ENCODE measurements at regions not wholly inside any gene's neighbourhood (a gene's known extent, or its start where the extent isn't known, plus 50 kb on each side); places are given as distances from the start of the nearest gene placed in this dataset.

GRCh38 chrX:42967681-42968300 lies 189.8 kb upstream of the PPP1R2C start:
- no peak for DNase-seq (ENCODE audit: extremely low spot score)
- CTCF ChIA-PET, result no interaction called here
- TF ChIP-seq FOXK2 (IDR thresholded peaks at IDR 0.05), result no peak
- no peak for TF ChIP-seq PKNOX1 (IDR thresholded peaks at IDR 0.05)
- no peak for TF ChIP-seq FOXA1 (IDR thresholded peaks at IDR 0.05)
- TF ChIP-seq ARNT (IDR thresholded peaks at IDR 0.05), result no peak
- no peak for TF ChIP-seq HDGF (IDR thresholded peaks at IDR 0.05; ENCODE audit: borderline replicate concordance)
- no peak for TF ChIP-seq CTBP1 (IDR thresholded peaks at IDR 0.05; ENCODE audit: borderline replicate concordance)
- TF ChIP-seq ELF4 (IDR thresholded peaks at IDR 0.05), result no peak
- TF ChIP-seq ZNF384 (IDR thresholded peaks at IDR 0.05), result no peak
- no peak for TF ChIP-seq SP1 (IDR thresholded peaks at IDR 0.05)
- no peak for TF ChIP-seq L3MBTL2 (conservative IDR thresholded peaks at IDR 0.05)
- no peak for TF ChIP-seq SUZ12 (IDR thresholded peaks at IDR 0.05)
- POLR2A ChIA-PET, result no interaction called here

- CTCF ChIA-PET, result no interaction called here
- POLR2A ChIA-PET, result no interaction called here
- no peak for TF ChIP-seq NFRKB (IDR thresholded peaks at IDR 0.05)
- TF ChIP-seq HDGF (IDR thresholded peaks at IDR 0.05; ENCODE audit: borderline replicate concordance), result no peak
- no peak for TF ChIP-seq BHLHE40 (IDR thresholded peaks at IDR 0.05; ENCODE audit: borderline replicate concordance)
- no peak for TF ChIP-seq ZNF384 (IDR thresholded peaks at IDR 0.05)
- TF ChIP-seq PKNOX1 (IDR thresholded peaks at IDR 0.05), result no peak
- no peak for TF ChIP-seq SP1 (IDR thresholded peaks at IDR 0.05)
- no peak for TF ChIP-seq CTBP1 (IDR thresholded peaks at IDR 0.05; ENCODE audit: borderline replicate concordance)
- TF ChIP-seq ARNT (IDR thresholded peaks at IDR 0.05), result no peak
- TF ChIP-seq TARDBP (IDR thresholded peaks at IDR 0.05), result no peak
- TF ChIP-seq FOXA1 (IDR thresholded peaks at IDR 0.05), result no peak
- no peak for TF ChIP-seq FOXM1 (IDR thresholded peaks at IDR 0.05; ENCODE audit: borderline replicate concordance)
- no peak for TF ChIP-seq FOXK2 (IDR thresholded peaks at IDR 0.05)
- TF ChIP-seq L3MBTL2 (conservative IDR thresholded peaks at IDR 0.05), result no peak
- TF ChIP-seq LEF1 (IDR thresholded peaks at IDR 0.05; ENCODE audit: borderline replicate concordance), result no peak
- no peak for TF ChIP-seq ELF4 (IDR thresholded peaks at IDR 0.05)
- TF ChIP-seq SUZ12 (IDR thresholded peaks at IDR 0.05), result no peak
- DNase-seq (ENCODE audit: extremely low spot score), result no peak
Observed at GRCh38 chrX:42973321-42973720, 195.4 kb upstream of the PPP1R2C start.

DNA sequence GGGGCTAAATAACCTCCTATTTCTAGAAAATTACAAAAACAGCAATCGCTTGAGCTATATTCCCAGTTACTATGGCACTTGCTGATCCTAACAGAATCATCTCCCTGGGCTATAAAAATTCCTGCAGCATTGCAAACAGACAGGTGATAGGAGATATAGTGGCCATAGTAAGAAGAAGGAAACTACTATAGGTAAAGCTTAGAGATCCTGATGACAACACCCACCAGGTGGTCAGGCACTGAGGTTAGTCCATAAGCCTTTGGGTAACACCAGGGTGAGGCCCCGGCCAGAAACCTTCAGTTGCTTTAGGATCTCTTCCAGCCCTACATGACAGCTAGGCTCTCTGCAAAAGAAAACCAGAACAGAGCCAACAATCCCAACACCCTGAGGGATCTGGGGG lies 197.9 kb upstream of the PPP1R2C start:
- no peak for TF ChIP-seq TARDBP (IDR thresholded peaks at IDR 0.05)
- TF ChIP-seq HDGF (IDR thresholded peaks at IDR 0.05; ENCODE audit: borderline replicate concordance), result no peak
- TF ChIP-seq FOXK2 (IDR thresholded peaks at IDR 0.05), result no peak
- no peak for TF ChIP-seq NFRKB (IDR thresholded peaks at IDR 0.05)
- no peak for TF ChIP-seq LEF1 (IDR thresholded peaks at IDR 0.05; ENCODE audit: borderline replicate concordance)
- TF ChIP-seq SP1 (IDR thresholded peaks at IDR 0.05), result no peak
- no peak for TF ChIP-seq L3MBTL2 (conservative IDR thresholded peaks at IDR 0.05)
- no peak for DNase-seq (ENCODE audit: extremely low spot score)
- ChIA-PET POLR2A (no interaction called here), CTCF (no interaction called here)

DNA sequence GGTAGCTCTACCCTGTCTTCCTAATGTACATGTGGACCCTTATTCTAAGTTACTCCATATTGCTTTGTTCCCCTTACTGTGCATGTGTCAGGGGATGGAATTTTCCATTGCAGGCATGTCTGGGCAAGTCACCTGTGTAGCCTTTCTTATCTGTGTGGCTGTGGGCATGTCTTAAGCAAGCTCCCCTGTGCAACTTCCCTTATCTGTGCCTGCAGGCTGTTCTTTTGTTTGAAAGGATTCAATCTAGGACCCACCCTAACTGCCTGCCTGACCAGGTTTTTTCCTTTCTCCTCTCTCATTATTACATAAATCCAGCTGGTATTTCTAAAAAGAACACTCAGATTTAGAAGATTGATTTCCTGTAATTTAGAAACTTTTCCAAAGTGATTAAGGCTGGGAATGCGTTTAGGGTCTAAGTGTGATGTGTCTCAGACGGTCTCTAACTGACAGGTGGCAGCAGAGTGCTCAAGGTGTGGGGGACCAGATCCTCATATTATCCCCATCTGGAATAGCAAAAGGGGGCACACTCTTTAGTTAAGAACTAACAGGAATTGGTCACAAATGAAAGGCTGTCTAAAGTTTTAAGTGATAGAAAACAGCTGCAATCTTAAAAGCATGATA lies 198.9 kb upstream of the PPP1R2C start:
- POLR2A ChIA-PET, result no interaction called here
- no peak for DNase-seq (ENCODE audit: extremely low spot score)
- CTCF ChIA-PET, result no interaction called here
- no peak for TF ChIP-seq FOXM1 (IDR thresholded peaks at IDR 0.05; ENCODE audit: borderline replicate concordance)
- TF ChIP-seq FOXA1 (IDR thresholded peaks at IDR 0.05), result no peak
- no peak for TF ChIP-seq NFRKB (IDR thresholded peaks at IDR 0.05)
- no peak for TF ChIP-seq ELF4 (IDR thresholded peaks at IDR 0.05)
- TF ChIP-seq SUZ12 (IDR thresholded peaks at IDR 0.05), result no peak
- no peak for TF ChIP-seq BHLHE40 (IDR thresholded peaks at IDR 0.05; ENCODE audit: borderline replicate concordance)
- no peak for TF ChIP-seq SP1 (IDR thresholded peaks at IDR 0.05)
- TF ChIP-seq HDGF (IDR thresholded peaks at IDR 0.05; ENCODE audit: borderline replicate concordance), result no peak
- TF ChIP-seq ZNF384 (IDR thresholded peaks at IDR 0.05), result no peak
- TF ChIP-seq CTBP1 (IDR thresholded peaks at IDR 0.05; ENCODE audit: borderline replicate concordance), result no peak
- no peak for TF ChIP-seq L3MBTL2 (conservative IDR thresholded peaks at IDR 0.05)
- no peak for TF ChIP-seq FOXK2 (IDR thresholded peaks at IDR 0.05)
- no peak for TF ChIP-seq TARDBP (IDR thresholded peaks at IDR 0.05)
- no peak for TF ChIP-seq PKNOX1 (IDR thresholded peaks at IDR 0.05)
- no peak for TF ChIP-seq ARNT (IDR thresholded peaks at IDR 0.05)
- no peak for TF ChIP-seq LEF1 (IDR thresholded peaks at IDR 0.05; ENCODE audit: borderline replicate concordance)

GRCh38 chrX:42978655-42979379 lies 200.9 kb upstream of the PPP1R2C start:
- CTCF ChIA-PET, result no interaction called here
- no peak for TF ChIP-seq FOXK2 (IDR thresholded peaks at IDR 0.05)
- TF ChIP-seq ZNF384 (IDR thresholded peaks at IDR 0.05), result no peak
- TF ChIP-seq CTBP1 (IDR thresholded peaks at IDR 0.05; ENCODE audit: borderline replicate concordance), result no peak
- TF ChIP-seq SUZ12 (IDR thresholded peaks at IDR 0.05), result no peak
- no peak for TF ChIP-seq PKNOX1 (IDR thresholded peaks at IDR 0.05)
- TF ChIP-seq HDGF (IDR thresholded peaks at IDR 0.05; ENCODE audit: borderline replicate concordance), result no peak
- no peak for TF ChIP-seq FOXA1 (IDR thresholded peaks at IDR 0.05)
- TF ChIP-seq SP1 (IDR thresholded peaks at IDR 0.05), result no peak
- TF ChIP-seq L3MBTL2 (conservative IDR thresholded peaks at IDR 0.05), result no peak
- DNase-seq (ENCODE audit: extremely low spot score), result no peak
- POLR2A ChIA-PET, result no interaction called here

Data from HEK293T (cell line).